Esophagus muscularis mucosa (tissue), 4 donors: ENCODE measurements at regions not wholly inside any gene's neighbourhood (a gene's known extent, or its start where the extent isn't known, plus 50 kb on each side); places are given as distances from the start of the nearest gene placed in this dataset.

Experiments used
- DNase-seq: peaks from one replicate; pipeline ENCODE4 v3.0.0-alpha.2; 2017; ENCODE audit errors: extremely low spot score
- H3K27ac ChIP-seq, 4 donors: fragments of 200-600 bp; sonication (generic); replicated peaks in 1 of 4; 1 replicate in 3 of 4; 2 replicates in 1 of 4; pipeline ENCODE4 v1.5.1; 2016 to 2019; ENCODE audit warnings: mild to moderate bottlenecking in 1 of 4
- H3K27me3 ChIP-seq, 4 donors: fragments of 200-600 bp; sonication (generic); one replicate each; pipeline versions ENCODE4 v1.5.1 to v1.6.0; 2016 to 2019
- H3K36me3 ChIP-seq, 4 donors: fragments of 200-600 bp; sonication (generic); one replicate each; pipeline ENCODE4 v1.5.1; 2016 to 2019
- H3K4me1 ChIP-seq, 4 donors: fragments of 200-600 bp; sonication (generic); one replicate each; pipeline ENCODE4 v1.5.1; 2016 to 2019
- H3K4me3 ChIP-seq, 4 donors: fragments of 200-600 bp; sonication (generic); 1 replicate in 2 of 4; 2 replicates in 2 of 4; pipeline ENCODE4 v1.5.1; 2016 to 2019; ENCODE audit warnings: mild to moderate bottlenecking in 4 of 4, moderate library complexity in 1 of 4
- H3K9me3 ChIP-seq, 4 donors: fragments of 200-600 bp; sonication (generic); 1 replicate in 3 of 4; 2 replicates in 1 of 4; pipeline ENCODE4 v1.5.1; 2016 to 2019
- CTCF ChIP-seq, 3 experiments: fragments of 200-600 bp in 2 of 3; fragments of 450-650 bp in 1 of 3; sonication (generic) in 2 of 3; IDR thresholded peaks; one replicate each; pipeline ENCODE4 v1.5.1; 2017 to 2019; ENCODE audit warnings: antibody characterized with exemption in 3 of 3, mild to moderate bottlenecking in 2 of 3, moderate library complexity in 1 of 3
- EP300 ChIP-seq: sonication (generic); formaldehyde crosslinking; IDR thresholded peaks from one replicate; pipeline ENCODE4 v1.6.1; 2017; ENCODE audit warnings: antibody characterized with exemption
- POLR2A ChIP-seq: fragments of 450-650 bp; IDR thresholded peaks from one replicate; pipeline ENCODE4 v1.6.1; 2017; ENCODE audit warnings: antibody characterized with exemption, moderate library complexity, mild to moderate bottlenecking, low read depth
- POLR2AphosphoS5 ChIP-seq, 2 donors: sonication (generic); formaldehyde crosslinking; IDR thresholded peaks; one replicate each; pipeline ENCODE4 v1.6.1; 2017; ENCODE audit warnings: antibody characterized with exemption in 2 of 2
- WGBS: methylation state at CpG from one replicate; pipeline ENCODE4 v1.1.5; 2018; 5-methylcytosine and 5-hydroxymethylcytosine counted together
- intact Hi-C: fragments of 100-400 bp; cut with DNase I; formaldehyde crosslinking; loops from one replicate; pipeline ENCODE4 v1.15.1; 2023

- WGBS = 56% methylated on average over 2 of the region's 2 CpGs
- DNase-seq = no peak
- Histone ChIP-seq H3K36me3 (no peaks in the 10 kb centered on the region), H3K27ac (no peak overlapping the region), H3K4me3 (no peak overlapping the region), H3K9me3 (peaks cover 0 to 22% (median 14%) of the 10 kb centered on the region in 4 donors), H3K4me1 (no peaks in the 10 kb centered on the region), H3K27me3 (no peaks in the 10 kb centered on the region)
- intact Hi-C loops = no loop called here
- no peak for TF ChIP-seq EP300
- TF ChIP-seq CTCF (IDR thresholded peaks at IDR 0.05) = no peak
- TF ChIP-seq POLR2A = no peak
- TF ChIP-seq POLR2AphosphoS5 (IDR thresholded peaks at IDR 0.05) = no peak
Observed at GRCh38 chr12:82213761-82214160, 144.4 kb downstream of the CCDC59 start.

GRCh38 chr12:82210882-82211281, 147.3 kb downstream of the CCDC59 start:
- no peak overlapping the region for H3K27ac ChIP-seq
- DNase-seq = no peak
- WGBS = no CpG with 5 or more reads among the region's 1 CpG
- intact Hi-C loops = no loop called here
- H3K4me3 ChIP-seq = no peak overlapping the region
- no peaks in the 10 kb centered on the region for H3K4me1 ChIP-seq
- no peaks in the 10 kb centered on the region for H3K36me3 ChIP-seq
- H3K9me3 ChIP-seq = peaks cover 0 to 29% (median 19%) of the 10 kb centered on the region in 4 donors
- H3K27me3 ChIP-seq = no peaks in the 10 kb centered on the region
- TF ChIP-seq POLR2AphosphoS5 (IDR thresholded peaks at IDR 0.05) = no peak
- TF ChIP-seq EP300 = no peak
- TF ChIP-seq CTCF (IDR thresholded peaks at IDR 0.05) = no peak
- TF ChIP-seq POLR2A = no peak

- TF ChIP-seq POLR2AphosphoS5 (IDR thresholded peaks at IDR 0.05) (no peak), POLR2A (no peak), CTCF (IDR thresholded peaks at IDR 0.05) (no peak), EP300 (no peak)
- intact Hi-C loops = no loop called here
- Histone ChIP-seq H3K9me3 (peaks cover 0 to 31% (median 20%) of the 10 kb centered on the region in 4 donors), H3K27ac (no peak overlapping the region), H3K4me1 (no peaks in the 10 kb centered on the region), H3K27me3 (no peaks in the 10 kb centered on the region), H3K4me3 (no peak overlapping the region), H3K36me3 (no peaks in the 10 kb centered on the region)
- WGBS = 97% methylated on average over 4 of the region's 9 CpGs
- no peak for DNase-seq
Observed at GRCh38 chr12:82209533-82209932, 148.7 kb downstream of the CCDC59 start.

- TF ChIP-seq EP300 (no peak), CTCF (IDR thresholded peaks at IDR 0.05) (no peak), POLR2A (no peak), POLR2AphosphoS5 (IDR thresholded peaks at IDR 0.05) (no peak)
- intact Hi-C loops = no loop called here
- Histone ChIP-seq H3K27ac (no peak overlapping the region), H3K36me3 (no peaks in the 10 kb centered on the region), H3K4me3 (no peak overlapping the region), H3K4me1 (no peaks in the 10 kb centered on the region), H3K27me3 (no peaks in the 10 kb centered on the region), H3K9me3 (peaks cover 0 to 31% (median 20%) of the 10 kb centered on the region in 4 donors)
- no peak for DNase-seq
Observed at GRCh38 chr12:82207556-82207955, 150.6 kb downstream of the CCDC59 start.

- Histone ChIP-seq H3K4me1 (no peaks in the 10 kb centered on the region), H3K9me3 (peaks cover 0 to 10% (median 6%) of the 10 kb centered on the region in 4 donors), H3K36me3 (no peaks in the 10 kb centered on the region), H3K4me3 (no peak overlapping the region), H3K27me3 (no peaks in the 10 kb centered on the region), H3K27ac (no peak overlapping the region)
- intact Hi-C loops = no loop called here
- DNase-seq = no peak
- WGBS = 94% methylated on average over 4 of the region's 4 CpGs
- TF ChIP-seq CTCF (IDR thresholded peaks at IDR 0.05) = no peak
- no peak for TF ChIP-seq POLR2A
- no peak for TF ChIP-seq EP300
- TF ChIP-seq POLR2AphosphoS5 (IDR thresholded peaks at IDR 0.05) = no peak
Observed at GRCh38 chr12:82203086-82203485, 155.1 kb downstream of the CCDC59 start.
